Gastrocnemius medialis (tissue), 4 donors: ENCODE measurements at regions not wholly inside any gene's neighbourhood (a gene's known extent, or its start where the extent isn't known, plus 50 kb on each side); places are given as distances from the start of the nearest gene placed in this dataset.

Experiments
- ATAC-seq, 2 donors: fragments of 150-250 bp; one replicate each; pipeline ENCODE4 v1.9.1; 2016
- DNase-seq, 2 donors: peaks; one replicate each; pipeline ENCODE4 v3.0.0-alpha.2; 2019
- H3K27ac ChIP-seq, 4 donors: fragments of 200-600 bp; sonication (generic); 1 replicate in 1 of 4; 2 replicates in 3 of 4; pipeline ENCODE4 v1.5.1; 2016 to 2018; ENCODE audit warnings: mild to moderate bottlenecking in 2 of 4, moderate library complexity in 1 of 4
- H3K27me3 ChIP-seq, 3 donors: fragments of 200-600 bp; sonication (generic) in 2 of 3; 1 replicate in 1 of 3; 2 replicates in 2 of 3; pipeline versions ENCODE4 v1.5.1 to v1.6.0; 2016 to 2019; ENCODE audit warnings: mild to moderate bottlenecking in 1 of 3, moderate library complexity in 1 of 3
- H3K36me3 ChIP-seq, 2 donors: fragments of 200-600 bp; sonication (generic) in 1 of 2; one replicate each; pipeline ENCODE4 v1.5.1; 2017 to 2018
- H3K4me1 ChIP-seq, 2 donors: fragments of 200-600 bp; sonication (generic) in 1 of 2; one replicate each; pipeline ENCODE4 v1.5.1; 2016 to 2017; ENCODE audit warnings: mild to moderate bottlenecking in 2 of 2
- H3K4me3 ChIP-seq, 4 donors: fragments of 200-600 bp; sonication (generic) in 3 of 4; 1 replicate in 1 of 4; 2 replicates in 3 of 4; pipeline ENCODE4 v1.5.1; 2016 to 2019; ENCODE audit warnings: mild to moderate bottlenecking in 2 of 4
- H3K9me3 ChIP-seq, 3 donors: fragments of 200-600 bp; sonication (generic) in 2 of 3; 1 replicate in 1 of 3; 2 replicates in 2 of 3; pipeline ENCODE4 v1.5.1; 2016 to 2019
- POLR2A ChIP-seq, 2 donors: fragments of 450-650 bp; IDR thresholded peaks; one replicate each; pipeline ENCODE4 v1.6.1; 2017; ENCODE audit warnings: antibody characterized with exemption in 2 of 2, mild to moderate bottlenecking in 2 of 2, moderate library complexity in 2 of 2
- in situ Hi-C, 4 donors: fragments of 200-750 bp; cut with MboI; loops; one replicate each; pipeline versions ENCODE4 v1.15.0 to v1.8.0; 2017; ENCODE audit warnings: low sequenced_read_pairs in 4 of 4
- intact Hi-C: fragments of 100-400 bp; cut with DNase I; formaldehyde crosslinking; loops from one replicate; pipeline ENCODE4 v1.15.1; 2023; ENCODE audit warnings: low total_unique reads
- TF ChIP-seq, protein P1 (sequence below), 5 experiments: fragments of 450-650 bp in 3 of 5; fragments of 200-600 bp in 2 of 5; sonication (generic) in 2 of 5; IDR thresholded peaks in 4 of 5; conservative IDR thresholded peaks in 1 of 5; 1 replicate in 4 of 5; 2 replicates in 1 of 5; pipeline ENCODE4 v1.5.1; 2016 to 2019; ENCODE audit warnings: antibody characterized with exemption in 5 of 5, mild to moderate bottlenecking in 3 of 5, moderate library complexity in 3 of 5

DNA sequence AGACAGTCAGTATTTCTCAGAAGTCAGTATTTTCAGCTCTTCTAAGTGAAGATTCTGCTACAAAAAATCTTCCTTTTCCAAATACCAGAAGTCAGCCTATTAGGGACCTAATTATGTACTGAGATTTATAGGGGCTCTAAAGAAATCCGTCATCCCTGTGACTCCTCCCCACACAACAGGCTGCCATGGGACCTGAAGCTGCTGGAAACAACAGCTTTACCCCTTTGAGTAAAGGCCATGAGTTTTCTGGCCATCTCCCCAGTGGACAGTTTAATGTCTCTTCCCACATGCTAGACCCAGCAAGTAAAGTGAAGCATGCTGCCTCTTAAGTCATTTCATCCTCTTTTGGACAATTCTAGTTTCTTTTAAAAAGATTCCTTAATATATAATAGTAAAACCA, 255.7 kb upstream of the ACVR2A start:
- no peaks in the 10 kb centered on the region for H3K9me3 ChIP-seq
- H3K4me3 ChIP-seq = no peak overlapping the region
- no peak overlapping the region for H3K27ac ChIP-seq
- H3K27me3 ChIP-seq = no peaks in the 10 kb centered on the region
- TF ChIP-seq POLR2A (IDR thresholded peaks at IDR 0.05) = no peak
- TF ChIP-seq, protein P1, sequence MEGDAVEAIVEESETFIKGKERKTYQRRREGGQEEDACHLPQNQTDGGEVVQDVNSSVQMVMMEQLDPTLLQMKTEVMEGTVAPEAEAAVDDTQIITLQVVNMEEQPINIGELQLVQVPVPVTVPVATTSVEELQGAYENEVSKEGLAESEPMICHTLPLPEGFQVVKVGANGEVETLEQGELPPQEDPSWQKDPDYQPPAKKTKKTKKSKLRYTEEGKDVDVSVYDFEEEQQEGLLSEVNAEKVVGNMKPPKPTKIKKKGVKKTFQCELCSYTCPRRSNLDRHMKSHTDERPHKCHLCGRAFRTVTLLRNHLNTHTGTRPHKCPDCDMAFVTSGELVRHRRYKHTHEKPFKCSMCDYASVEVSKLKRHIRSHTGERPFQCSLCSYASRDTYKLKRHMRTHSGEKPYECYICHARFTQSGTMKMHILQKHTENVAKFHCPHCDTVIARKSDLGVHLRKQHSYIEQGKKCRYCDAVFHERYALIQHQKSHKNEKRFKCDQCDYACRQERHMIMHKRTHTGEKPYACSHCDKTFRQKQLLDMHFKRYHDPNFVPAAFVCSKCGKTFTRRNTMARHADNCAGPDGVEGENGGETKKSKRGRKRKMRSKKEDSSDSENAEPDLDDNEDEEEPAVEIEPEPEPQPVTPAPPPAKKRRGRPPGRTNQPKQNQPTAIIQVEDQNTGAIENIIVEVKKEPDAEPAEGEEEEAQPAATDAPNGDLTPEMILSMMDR (IDR thresholded peaks at IDR 0.05 in 4 of 5, conservative IDR thresholded peaks at IDR 0.05 in 1 of 5) = no peak
- intact Hi-C loops = no loop called here
- in situ Hi-C loops = no loop called here
- H3K4me1 ChIP-seq = no peaks in the 10 kb centered on the region
- ATAC-seq (no peak), DNase-seq (no peak)
- no peaks in the 10 kb centered on the region for H3K36me3 ChIP-seq

DNA sequence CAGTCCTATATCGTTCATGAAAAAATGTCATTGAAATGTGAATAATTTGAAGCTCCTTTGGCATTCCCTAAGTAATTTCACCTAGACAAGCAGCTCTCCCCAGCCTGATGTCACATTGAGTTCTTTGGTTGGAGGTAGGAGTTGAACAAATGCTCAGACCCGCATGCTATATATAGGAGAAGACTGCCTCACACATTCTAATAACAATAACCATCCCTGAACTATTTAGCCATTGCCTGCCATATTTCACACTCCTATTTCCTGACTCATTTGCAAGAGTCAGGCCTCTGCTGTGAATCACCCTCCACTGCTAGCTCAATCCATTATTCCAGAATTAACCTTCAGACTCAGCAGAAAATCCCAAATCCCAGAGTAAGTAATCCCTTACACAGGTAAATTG, 256.6 kb upstream of the ACVR2A start:
- ATAC-seq (no peak), DNase-seq (no peak)
- H3K4me1 ChIP-seq = no peaks in the 10 kb centered on the region
- intact Hi-C loops (no loop called here), in situ Hi-C loops (no loop called here)
- no peaks in the 10 kb centered on the region for H3K36me3 ChIP-seq
- no peak for TF ChIP-seq POLR2A (IDR thresholded peaks at IDR 0.05)
- TF ChIP-seq, protein P1 (IDR thresholded peaks at IDR 0.05 in 4 of 5, conservative IDR thresholded peaks at IDR 0.05 in 1 of 5) = no peak
- H3K27me3 ChIP-seq = no peaks in the 10 kb centered on the region
- no peak overlapping the region for H3K4me3 ChIP-seq
- no peak overlapping the region for H3K27ac ChIP-seq
- no peaks in the 10 kb centered on the region for H3K9me3 ChIP-seq

DNA sequence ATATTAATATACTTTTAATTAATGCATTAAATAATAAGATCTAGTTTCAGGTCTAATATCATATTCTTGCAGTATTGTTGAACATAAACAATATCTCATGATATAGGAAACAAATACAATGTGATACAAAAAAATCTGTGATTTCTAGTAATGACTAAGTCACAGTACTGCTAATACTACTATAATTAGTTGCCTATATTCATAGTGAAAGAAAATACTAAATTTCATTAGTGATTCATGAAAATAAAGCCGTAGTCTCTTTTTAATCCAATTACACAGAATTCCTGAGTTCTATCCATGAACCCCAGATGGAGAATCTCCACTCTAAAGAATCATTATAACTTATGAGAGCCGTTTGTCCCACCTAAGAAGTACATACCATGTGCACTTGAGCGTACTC, 266.3 kb upstream of the ACVR2A start:
- no peak overlapping the region for H3K4me3 ChIP-seq
- in situ Hi-C loops (no loop called here), intact Hi-C loops (no loop called here)
- no peaks in the 10 kb centered on the region for H3K9me3 ChIP-seq
- DNase-seq (no peak), ATAC-seq (no peak)
- H3K27ac ChIP-seq = no peak overlapping the region
- H3K36me3 ChIP-seq = no peaks in the 10 kb centered on the region
- no peaks in the 10 kb centered on the region for H3K27me3 ChIP-seq
- TF ChIP-seq, protein P1 (IDR thresholded peaks at IDR 0.05 in 4 of 5, conservative IDR thresholded peaks at IDR 0.05 in 1 of 5) = no peak
- no peak for TF ChIP-seq POLR2A (IDR thresholded peaks at IDR 0.05)
- H3K4me1 ChIP-seq = no peaks in the 10 kb centered on the region

DNA sequence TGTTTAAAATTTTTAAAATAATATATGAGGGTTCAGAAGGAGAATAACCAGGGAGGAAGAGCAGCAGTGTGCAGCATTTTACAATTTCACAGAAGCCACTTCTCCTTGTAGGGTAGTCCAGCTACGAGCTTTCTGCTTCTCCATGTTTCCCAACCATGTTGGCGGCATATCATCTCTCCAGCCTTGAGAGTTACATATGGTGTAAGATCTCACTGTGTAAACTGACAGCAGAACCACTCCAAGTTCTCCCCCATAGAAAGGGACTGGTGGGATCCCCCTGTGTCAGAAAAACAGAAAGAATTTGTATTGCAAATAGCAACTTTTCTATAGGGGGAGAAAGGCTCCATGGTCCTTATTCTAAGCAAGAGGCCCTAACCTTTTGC, 266.8 kb upstream of the ACVR2A start:
- intact Hi-C loops (no loop called here), in situ Hi-C loops (no loop called here)
- H3K27me3 ChIP-seq = no peaks in the 10 kb centered on the region
- H3K9me3 ChIP-seq = no peaks in the 10 kb centered on the region
- no peak overlapping the region for H3K27ac ChIP-seq
- no peak overlapping the region for H3K4me3 ChIP-seq
- ATAC-seq (no peak), DNase-seq (no peak)
- no peaks in the 10 kb centered on the region for H3K36me3 ChIP-seq
- TF ChIP-seq, protein P1 (IDR thresholded peaks at IDR 0.05 in 4 of 5, conservative IDR thresholded peaks at IDR 0.05 in 1 of 5) = no peak
- TF ChIP-seq POLR2A (IDR thresholded peaks at IDR 0.05) = no peak
- no peaks in the 10 kb centered on the region for H3K4me1 ChIP-seq

DNA sequence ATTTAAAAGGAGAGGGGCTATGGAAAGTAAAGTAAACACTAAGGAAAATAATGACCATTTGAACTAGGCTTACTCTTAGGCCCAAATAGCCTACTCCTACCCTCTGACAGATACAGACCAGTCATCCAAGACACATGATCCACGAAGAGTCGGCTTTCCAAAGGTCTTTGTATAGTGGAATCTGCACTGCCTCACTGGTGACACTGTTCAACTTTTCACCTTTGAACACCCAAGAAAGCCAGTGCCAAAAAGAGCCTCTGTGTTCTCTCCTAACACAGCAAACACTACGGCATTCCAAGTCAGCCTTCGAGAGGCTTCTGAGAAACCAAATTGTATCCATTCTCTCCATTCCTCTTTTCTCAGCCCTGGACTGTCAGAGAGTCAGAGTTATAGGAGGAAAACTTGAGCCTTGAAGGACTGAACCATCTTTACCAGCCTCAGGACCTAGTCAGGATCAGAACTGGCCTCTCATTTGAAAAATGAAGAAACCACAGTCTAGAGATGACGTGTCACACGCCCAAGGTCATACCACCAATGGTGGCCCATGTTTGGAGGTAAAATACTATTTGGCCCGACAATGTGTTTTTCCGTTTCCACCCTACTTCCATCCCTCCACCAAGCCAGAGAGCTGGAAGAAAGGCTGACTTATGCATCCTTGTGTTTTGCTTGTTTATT, 267.4 kb upstream of the ACVR2A start:
- Histone ChIP-seq H3K36me3 (no peaks in the 10 kb centered on the region), H3K27ac (no peak overlapping the region), H3K27me3 (no peaks in the 10 kb centered on the region), H3K9me3 (no peaks in the 10 kb centered on the region), H3K4me3 (no peak overlapping the region), H3K4me1 (no peaks in the 10 kb centered on the region)
- intact Hi-C loops (no loop called here), in situ Hi-C loops (no loop called here)
- TF ChIP-seq, protein P1 (IDR thresholded peaks at IDR 0.05 in 4 of 5, conservative IDR thresholded peaks at IDR 0.05 in 1 of 5) = no peak
- no peak for TF ChIP-seq POLR2A (IDR thresholded peaks at IDR 0.05)
- ATAC-seq (no peak), DNase-seq (no peak)
